NCI-H1417 (cell line): ENCODE measurements at regions not wholly inside any gene's neighbourhood (a gene's known extent, or its start where the extent isn't known, plus 50 kb on each side); places are given as distances from the start of the nearest gene placed in this dataset.
A peak's percentile ranks its signal among the peaks of the same experiment; 100 is the strongest.
"Not testable (repeated sequence)": the region's sequence is repeated elsewhere in the genome, so short reads cannot be mapped to it uniquely, and the experiment has no call there.

Source experiments
- DNase-seq, 3 experiments: peaks; one replicate each; lab custom pipeline; 2025; lab: John Stamatoyannopoulos, UW

DNA sequence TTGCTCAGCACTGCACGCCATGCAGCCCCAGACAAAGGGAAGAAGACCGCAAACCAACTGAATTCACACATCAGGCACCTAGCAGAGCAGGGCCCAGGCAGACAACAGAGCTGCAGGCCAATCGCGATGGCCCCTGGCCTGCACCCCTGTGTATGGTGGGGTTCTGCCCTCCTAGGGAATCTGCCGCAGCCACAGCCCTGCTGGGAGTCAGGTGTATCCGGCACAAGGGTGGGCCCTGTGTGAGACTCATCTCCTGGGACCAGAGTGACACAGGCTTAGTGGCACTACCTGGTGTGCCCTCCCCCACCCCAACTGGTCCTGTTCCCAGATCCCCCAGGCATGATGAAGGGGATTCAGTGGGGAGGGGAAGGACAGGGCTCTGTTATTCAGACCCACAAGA is 122.8 kb downstream of the ATPSCKMT start:
- DNase-seq, result no peak

DNA sequence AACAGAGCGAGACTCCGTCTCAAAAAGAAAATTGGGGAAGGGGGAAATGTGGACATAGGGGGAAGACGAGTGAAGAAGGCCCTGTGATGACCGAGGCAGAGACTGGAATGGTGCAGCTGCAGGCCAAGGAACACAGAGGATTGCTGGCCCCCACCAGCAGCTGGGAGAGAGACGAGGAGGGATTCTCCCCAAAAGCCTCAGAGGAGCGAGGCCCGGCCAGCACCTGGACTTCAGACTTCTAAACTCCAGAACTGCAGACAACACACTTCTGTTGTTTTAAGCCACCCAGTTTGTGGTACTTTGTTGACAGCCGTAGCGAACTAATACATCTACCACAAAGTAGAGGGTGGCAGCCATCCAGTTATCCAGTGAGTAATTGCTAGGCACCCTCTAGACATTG is 124.6 kb downstream of the ATPSCKMT start:
- DNase-seq, result no peak

DNA sequence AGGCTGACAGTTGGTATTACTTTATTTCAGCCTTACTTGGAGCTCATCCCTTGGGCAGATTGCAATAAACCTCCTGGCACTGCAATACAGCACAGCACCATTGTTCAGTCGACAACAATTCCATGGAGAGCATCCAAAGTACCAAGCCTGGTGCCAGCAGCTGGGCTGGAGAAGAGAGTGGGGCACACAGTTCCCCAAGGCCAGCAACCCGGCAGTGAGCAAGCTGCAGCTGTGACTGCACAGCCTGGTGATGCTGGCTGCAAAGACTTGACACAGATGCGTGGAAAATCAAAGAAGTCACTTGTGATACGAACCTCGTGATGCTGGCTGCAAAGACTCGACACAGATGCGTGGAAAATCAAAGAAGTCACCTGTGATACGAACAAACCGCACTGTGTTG is 125.4 kb downstream of the ATPSCKMT start:
- no peak for DNase-seq

DNA sequence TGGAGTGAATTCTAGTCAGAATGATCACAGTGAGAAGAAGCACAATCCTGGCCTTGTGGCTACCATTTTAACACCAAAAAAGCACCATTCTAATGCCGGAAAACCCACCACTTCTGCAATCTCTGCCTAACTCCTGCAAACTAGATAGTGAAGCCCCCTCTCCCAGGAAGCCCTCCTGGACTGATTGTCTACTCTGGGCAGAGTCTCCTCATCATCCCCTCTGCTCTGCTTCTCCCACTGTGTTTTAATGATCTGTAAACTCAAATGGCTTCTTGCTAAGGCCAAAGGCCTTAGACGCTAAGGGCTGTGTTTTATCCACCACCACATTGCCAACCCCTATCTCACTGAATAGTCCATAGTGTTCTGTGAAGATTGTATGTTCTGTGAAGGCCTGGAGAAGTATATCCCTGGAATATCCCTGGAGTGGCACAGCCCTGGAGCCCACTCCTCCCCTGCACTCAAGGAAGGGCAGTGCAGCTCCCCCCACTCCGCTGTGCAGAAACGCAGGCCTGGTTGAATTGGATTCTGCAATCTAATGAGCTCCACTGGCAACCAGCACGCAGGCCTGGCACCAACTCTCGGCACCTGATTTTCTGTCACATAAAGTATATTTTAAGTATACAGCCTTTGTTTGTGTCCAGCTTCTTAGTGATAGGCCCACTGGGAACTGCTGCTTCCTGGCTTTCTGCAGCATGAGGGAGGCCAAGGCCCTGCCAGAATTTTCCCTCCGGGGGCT is 126.3 kb downstream of the ATPSCKMT start:
- no peak for DNase-seq

DNA sequence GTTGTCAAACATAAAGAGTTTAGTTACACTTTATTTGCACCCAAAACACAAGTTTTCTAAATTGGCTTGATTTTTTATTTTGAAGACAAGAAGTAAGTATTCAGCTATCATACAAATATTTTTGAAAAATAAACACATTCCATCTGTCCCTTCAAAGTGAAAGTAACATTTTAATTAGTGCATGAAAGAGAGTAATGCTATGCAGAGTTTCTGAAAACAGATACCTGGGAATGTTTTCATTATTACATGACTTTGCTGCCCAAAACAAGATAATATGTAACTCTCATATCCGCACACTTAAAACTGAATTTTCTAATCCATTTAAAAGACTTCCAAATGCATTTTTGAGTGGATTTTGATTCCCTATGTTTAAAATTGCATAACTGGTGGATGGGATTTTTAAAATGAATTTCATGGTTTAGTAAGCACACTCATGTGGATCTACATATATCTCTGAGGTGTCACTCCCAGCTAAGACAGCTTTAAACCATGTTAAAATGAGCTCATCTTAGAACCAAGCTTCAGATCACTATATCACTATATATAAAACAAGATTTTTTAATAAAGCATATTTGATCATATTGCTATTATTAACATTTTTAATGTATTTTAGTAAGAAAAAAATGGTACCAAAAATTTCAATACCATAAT is 127.5 kb downstream of the ATPSCKMT start:
- no peak for DNase-seq

DNA sequence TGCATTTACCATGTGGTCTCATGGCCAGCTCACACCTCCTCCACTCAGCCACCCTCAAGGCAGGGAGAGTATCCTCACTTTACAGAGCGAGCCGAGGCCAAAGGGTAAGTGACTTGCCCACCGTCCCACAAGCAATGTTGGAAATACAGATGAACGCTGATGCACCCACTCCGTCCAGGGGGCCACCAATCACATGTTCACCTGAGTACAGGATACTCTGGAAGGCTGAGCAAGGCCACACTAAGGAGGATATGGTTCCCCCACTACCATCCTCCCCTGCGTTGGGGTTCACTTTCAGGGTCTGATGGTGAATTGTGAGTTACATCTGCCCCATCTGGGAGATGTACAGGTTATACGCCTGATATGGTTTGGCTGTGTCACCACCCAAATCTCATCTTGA is 128.8 kb downstream of the ATPSCKMT start:
- no peak for DNase-seq

DNA sequence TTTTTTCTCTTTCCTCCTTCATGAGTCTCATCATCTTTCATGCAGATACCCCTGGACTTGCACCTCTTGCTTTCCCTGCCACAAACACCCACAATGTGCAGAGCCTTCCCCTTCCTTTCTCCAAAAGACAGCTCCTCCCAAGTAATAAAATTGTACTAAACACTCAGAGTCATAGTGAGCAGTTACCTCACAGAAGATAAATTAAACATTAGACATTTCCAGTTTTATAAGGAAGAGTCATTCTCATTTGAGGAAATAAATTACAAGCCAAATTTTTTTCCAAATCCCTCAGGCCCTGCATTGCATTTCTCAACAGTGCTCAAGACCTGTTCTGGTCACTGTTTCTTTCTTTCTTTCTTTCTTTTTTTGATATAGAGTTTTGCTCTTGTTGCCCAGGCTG is 131.5 kb downstream of the ATPSCKMT start:
- no peak for DNase-seq

DNA sequence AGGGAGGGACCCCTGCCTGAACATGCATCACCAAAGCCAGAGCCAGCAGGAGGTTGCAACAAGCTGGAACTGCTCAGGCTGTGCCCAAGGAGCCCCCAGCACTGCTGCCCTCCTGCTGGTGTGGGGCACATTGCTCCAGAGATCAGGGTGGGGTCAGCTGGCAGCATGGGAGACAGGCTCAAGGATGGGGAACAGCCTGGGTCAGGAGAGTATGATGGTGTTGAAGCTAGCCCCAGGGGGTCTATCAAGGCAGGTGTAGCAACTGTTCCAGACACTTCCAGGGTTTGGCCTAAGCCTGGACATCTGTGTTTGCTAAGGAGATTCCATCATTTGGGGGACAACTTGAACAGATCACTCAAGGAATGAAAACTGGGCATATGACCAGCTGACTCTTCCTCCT is 133.1 kb downstream of the ATPSCKMT start:
- no peak for DNase-seq

DNA sequence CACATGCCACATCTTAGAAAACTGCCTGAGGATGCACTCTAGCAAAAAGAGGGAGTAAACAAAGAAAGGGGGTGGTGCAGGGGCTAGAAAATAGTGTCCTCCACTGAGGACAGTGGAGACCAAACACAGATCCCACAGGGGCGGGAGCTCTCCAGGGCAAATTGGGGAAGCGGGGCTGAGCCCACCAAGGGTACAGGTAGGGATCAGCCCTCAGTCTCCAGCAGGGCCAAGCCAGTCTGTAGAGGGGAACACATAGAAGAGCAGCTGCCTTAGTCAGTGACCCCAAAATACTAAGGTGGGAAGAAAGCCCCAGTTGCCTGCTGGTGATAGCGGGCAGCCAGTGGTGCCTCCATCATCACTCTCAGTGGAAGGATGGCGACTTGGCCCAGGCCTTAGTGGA is 134.0 kb downstream of the ATPSCKMT start:
- no peak for DNase-seq

DNA sequence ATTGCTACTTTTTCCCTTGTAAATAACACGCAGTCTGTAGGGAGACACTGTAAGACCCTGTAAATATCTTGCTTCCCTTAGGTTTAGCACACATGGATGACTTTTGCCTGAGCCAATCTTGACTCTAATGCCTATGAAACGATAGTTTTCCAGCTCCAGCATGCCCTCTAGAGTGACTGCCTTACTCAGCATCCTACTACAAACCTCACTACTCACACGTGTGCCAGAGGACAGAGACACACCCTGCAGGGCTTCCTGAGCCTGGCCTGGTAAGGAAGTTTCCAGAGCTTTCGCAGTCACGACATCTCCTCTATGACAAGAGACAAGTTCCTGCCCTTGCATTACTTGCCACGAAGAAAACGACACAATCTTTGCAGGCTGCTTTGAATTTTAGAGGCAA is 138.1 kb downstream of the ATPSCKMT start:
- peak in 2 of 3 experiments; percentile 22 to 42 for DNase-seq

DNA sequence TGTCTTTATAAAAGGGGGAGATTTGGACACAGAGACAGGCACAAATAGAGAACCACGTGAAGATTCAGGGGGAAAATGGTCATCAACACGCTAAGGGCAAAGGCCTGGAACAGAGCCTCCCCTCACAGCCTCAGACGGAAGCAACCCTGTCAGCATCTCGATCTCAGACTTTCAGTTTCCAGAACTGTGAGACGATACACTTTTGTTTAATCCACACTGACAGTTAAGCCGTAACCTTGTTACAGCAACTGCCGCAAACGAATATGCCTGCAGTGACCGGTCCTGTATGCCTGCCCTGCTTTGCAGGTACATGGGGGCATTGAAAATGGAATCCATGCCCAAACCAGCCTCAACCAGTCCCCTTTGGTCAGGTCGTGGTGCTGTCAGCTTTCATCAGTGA is 139.5 kb downstream of the ATPSCKMT start:
- no peak for DNase-seq

DNA sequence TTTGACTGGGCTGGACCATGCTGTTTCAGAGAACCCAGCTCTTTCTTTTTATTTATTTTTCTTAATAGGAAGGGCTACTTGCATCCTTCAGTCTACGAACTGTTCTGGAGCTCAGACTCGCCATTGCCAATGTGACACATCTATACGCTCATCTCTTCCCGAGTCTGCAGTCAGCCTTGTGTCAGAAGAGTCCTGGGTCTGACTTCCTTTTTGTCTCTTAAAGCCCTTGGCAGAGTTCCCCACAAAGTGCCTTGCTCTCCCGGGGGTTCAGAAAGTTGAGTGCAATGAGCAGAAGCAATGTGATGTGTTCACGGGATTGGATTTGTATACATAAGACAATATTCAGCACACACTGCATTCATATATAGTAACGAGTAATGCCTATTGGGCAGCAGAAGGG is 140.4 kb downstream of the ATPSCKMT start:
- DNase-seq, result no peak

DNA sequence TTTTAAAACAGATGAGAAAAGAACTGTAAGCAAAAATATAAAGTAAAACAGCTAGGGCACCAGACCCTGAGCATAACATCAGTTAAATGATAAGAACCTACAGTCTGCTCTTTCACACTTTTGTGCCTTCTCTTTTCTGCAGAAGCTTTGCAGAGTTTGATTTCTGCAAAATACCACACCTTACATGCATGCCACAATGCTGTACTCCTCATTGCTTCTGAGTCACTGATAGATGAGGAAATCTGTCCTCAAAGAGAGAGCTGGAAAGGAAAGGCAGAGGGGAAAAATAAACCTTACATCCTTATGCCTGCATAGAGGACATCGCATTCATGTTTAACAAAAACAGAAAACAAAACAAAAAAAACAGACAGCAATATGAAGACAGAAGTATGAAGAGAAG is 142.9 kb downstream of the ATPSCKMT start:
- no peak for DNase-seq

DNA sequence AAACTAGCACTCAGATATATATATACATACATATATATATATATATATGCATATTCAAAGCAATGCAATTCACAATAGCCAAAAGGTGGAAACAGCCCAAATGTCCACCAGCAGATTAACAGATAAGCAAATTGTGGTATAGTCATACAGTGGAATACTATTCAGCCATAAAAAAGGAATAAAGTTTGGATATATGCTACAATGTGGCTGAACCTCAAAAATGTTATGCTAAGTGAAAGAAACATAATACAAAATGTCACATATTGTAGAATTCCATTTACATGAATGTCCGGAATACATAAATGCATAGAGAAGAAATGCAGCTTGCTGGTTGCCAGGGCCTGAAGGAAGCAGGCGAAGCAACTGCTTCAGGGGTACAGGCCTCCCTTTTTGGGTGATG is 143.4 kb downstream of the ATPSCKMT start:
- no peak for DNase-seq

DNA sequence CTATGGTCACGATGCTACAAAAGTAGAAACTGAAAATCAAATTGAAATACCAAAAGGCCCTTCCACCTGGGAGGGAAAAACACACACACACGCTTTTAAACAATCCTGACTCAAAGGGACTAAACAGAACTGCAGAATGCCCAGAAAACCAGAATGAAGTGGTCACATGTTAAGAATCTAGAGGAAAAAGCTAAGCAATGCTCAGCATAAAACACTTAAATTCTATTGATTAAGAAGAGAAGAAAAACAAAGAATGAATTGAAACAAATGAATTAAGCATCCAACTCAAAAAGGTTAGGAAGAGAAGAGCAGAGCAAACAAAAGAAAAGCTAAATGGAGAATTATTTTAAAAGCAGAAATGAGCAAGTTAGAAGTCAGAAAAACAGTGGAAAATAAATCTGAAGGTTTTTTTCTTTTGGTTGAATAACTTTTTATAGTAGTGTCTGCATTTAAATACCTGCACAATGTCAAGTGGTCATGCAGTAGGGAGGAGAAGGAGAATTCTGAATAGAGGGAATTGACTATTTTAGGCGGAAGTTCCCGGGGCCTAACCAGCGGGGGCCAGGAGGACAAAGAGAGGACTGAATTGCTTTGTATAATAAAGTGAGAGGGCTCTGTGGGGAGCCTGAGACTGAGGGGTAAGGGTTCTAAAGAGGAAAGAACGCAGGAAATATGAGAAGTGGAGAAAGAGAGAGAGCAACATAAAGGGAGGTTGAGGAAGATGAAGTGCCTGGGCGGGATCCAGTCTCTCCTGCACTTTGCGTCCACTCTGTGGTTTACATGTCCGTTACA is 146.8 kb downstream of the ATPSCKMT start:
- peak in 1 of 3 experiments; percentile 77 for DNase-seq

DNA sequence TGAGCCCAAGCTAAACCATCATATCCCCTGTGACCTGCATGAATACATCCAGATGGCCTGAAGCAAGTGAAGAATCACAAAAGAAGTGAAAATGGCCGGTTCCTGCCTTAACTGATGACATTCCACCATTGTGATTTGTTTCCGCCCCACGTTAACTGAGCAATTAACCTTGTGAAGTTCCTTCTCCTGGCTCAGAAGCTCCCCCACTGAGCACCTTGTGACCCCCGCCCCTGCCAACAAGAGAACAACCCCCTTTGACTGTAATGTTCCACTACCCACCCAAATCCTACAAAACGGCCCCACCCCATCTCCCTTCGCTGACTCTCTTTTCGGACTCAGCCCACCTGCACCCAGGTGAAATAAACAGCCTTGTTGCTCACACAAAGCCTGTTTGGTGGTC is 147.5 kb downstream of the ATPSCKMT start:
- not testable (repeated sequence) for DNase-seq

DNA sequence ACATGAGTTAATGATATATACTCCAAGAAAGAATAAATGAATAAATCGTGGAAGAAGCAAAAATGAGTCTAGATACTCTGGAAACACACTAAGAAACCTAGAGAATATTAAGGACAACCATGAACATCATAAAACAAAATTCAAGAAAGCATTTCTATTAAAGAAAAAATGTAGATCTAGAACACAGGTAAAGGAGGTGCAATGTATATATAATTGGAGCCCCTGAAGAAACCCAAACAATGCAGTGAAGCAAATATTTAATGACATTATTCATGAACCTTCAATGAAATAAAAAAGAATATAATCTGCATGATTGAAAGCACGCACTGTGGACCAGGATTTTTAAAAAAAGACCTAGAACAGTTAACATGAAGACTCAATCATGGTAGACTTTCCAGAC is 150.1 kb downstream of the ATPSCKMT start:
- no peak for DNase-seq

DNA sequence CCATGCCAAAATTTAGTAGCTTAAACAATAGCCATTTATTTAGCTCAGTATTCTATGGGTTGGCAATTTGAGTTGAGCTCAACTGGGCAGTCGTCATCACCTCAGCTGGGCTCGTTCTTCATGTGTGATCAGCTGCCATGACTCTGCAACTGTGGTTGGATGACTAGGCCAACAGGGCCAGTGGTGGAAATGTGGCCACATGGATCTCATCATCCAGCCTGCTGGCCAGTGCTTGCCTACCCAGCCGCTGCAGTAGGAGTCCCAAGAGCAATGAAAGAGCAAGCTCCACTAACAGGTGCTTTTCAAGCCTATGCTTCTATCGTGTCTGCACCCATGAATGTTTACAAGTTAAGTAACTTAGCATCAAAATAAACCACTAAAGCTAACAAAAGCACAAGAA is 158.0 kb downstream of the ATPSCKMT start:
- DNase-seq, result no peak

DNA sequence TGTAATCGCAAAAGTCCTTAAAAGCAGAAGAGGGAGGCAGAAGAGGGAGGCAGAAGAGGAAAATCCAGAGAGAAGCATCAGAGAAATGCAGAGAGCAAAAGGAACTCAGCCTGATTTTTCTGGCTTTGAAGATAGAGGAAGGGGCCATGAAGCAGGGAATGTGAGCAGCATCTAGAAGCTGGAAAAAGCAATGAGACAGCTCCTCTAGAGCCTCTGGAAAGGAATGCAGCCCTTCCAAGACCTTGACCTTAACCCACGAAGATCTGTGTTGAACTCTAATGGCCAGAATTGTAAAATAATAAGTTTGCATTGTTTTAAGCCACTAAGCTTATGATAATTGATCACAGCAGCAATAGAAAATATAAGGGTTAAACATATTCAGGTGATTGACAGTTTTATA is 159.6 kb downstream of the ATPSCKMT start:
- DNase-seq, result no peak

DNA sequence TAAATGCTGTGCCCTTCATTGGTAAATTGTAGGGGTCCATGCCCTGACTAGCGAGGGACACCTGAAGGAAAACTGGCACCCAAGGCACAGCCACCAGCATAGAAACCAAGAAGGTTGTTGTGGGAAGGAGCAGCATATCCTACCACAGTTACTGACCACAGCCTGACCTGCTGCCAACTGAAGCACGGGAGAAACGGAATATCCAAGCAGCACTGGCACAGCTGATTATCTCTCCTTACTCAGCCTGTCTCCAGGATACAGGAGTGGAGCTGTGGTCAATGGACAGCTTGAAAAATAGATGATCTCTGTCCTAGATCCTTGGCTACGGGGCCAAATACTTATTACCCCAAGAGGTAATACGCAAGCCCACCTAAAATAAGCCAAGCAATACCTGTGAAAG is 164.5 kb downstream of the ATPSCKMT start:
- no peak for DNase-seq

DNA sequence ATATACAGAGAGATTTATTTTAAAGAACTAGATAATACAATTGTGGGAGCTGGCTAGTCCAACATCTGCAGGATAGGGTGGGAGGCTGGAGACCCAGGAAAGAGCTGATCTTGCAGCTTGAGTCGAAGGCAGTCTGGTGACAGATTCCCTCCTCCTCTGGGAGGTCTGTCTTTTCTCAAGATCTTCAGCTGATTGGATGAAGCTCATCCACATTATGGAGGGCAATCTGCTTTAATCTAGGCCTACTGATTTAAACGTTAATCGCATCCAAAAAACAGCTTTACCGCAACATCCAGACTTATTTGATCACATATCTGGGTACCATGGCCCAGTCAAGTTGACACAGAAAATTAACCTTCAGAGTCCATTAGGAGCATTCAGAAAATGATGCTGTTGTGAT is 168.1 kb downstream of the ATPSCKMT start:
- DNase-seq, result no peak

DNA sequence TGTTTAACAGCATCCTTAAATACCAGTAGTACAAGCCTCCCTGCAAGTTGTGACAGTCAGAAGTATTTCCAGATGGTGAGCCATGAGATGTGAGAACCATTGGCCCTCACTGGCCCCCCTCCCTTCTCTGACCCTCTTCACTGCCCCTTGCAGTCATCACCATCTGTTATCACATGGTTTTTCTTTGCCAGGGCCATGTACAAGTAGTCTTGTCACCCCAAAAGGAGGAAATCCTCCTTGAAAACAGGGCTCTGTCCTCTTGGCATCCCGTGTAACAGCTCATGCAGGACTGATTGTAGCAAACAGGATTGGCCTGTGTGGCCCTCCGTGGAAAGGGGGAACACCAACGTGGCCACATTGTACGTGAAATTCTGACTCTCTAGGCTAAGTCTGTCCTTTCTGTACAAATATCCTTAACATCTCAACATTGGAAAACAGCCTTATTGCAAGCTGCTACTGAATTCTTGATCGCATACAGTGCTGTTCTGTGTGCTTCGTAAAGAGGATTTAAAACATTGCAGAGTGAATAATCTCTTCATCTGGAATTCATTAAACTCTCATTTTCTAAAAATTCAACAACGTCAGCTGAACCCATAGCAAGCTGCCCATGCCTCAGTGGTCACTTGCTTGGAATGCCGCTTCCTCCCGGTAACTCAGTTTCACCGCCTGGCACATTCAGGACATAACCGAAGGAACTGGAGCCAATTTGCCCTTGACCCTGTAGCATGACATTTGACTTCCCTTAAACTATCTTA is 171.7 kb downstream of the ATPSCKMT start:
- no peak for DNase-seq
